HG03064 (cell line): ENCODE measurements at regions not wholly inside any gene's neighbourhood (a gene's known extent, or its start where the extent isn't known, plus 50 kb on each side); places are given as distances from the start of the nearest gene placed in this dataset.

Source experiments
- ATAC-seq: cut with Tn5 transposase; IDR thresholded peaks from one replicate; pipeline ENCODE4 v1.9.1; 2021; ENCODE audit warnings: low read depth; ENCODE audit not compliant: unreplicated experiment

DNA sequence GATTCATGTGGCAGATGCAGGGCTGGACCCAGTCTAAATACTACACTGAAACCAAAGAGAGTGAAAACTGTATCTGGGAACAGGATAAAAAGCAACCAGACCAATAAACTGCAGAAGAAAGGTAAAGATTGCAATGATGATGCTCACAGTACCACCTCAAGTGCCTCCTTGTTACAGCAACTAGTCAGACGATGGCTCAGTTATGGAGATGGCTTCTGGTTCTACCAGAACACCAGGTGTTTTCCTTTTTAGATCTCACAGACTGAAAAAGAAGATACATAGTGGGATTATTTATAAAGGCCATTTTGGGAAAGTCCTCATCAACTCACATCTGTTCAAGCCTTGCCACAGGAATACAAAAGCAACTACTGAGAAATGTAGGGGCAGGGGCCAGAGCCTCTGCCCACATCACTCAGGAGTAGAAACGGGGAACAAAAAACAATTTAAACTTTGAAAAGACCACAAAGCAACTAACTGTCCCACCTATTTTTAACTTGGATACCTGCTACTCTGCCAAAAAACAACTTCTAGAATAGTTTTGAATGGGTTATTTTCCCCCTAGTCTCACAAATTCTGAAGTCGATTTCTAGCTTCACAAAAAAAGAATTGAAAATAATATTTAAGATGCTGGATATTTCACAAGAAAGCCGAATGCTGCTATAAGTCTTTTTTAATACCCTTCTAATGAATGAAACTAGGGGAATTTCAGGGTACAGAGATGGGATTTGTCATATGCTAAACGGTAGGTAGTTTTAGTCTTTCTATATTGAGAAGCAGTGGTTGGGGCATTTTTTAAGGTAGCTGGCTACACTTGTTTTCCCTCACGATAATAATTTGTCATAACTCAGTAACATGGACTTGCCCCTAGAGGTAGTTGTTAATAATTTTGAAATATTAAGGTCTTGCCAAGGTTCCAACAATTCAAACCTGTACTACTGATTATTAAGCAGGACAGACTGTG is 197.2 kb upstream of the TMPO start:
- ATAC-seq = no peak

DNA sequence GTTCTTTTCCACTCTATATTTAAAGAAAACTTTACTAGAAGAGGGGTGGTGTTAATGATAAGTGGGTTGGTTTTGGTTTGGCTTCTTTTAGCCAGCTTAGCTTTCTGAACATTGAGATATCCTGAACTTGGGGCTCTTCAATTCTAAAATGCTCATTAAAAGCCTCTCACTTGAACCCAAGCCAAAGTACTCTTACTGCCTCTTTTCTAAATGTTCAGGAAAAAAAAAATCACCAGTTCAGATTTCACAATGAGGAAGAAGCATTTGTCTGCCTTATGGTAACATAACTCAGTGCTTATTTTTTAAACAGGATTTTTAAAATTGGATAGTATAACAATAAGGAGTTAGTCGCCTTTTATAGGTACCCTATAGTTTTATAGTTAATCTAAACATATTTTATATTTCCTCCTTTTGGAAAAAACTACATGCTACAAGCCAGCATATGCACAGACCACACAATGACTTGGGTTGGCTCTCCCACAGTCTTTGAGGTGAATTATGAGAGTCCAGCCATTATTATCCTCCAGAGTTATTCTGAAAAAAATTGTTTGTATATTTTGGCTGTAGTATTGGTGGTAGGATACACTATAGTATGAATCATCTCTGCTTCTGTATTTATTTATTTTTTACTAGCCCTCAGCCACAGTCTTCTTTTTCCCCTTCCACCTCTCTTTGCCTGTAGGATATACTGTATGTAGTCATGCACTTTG is 195.5 kb upstream of the TMPO start:
- no peak for ATAC-seq

DNA sequence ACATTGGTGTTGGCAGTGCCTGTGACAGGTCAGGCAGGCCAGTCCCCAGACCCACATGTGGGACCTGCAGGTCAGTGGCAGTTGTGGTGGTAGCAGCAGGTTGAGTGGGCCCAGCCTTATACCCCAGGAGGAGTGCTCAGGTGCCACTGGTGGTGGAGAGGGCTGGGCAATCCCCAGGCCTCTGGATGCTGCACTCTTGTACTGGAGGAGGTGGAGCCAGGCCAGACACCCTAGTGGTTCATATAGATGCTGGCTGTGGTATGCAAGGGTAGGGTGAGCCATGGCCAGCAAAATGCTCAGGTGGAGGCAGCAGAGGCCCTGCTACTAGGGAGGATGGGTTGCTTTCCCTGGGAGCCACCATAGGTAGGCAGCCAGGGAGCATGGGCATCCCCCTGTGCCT is 190.4 kb upstream of the TMPO start:
- ATAC-seq = no peak

DNA sequence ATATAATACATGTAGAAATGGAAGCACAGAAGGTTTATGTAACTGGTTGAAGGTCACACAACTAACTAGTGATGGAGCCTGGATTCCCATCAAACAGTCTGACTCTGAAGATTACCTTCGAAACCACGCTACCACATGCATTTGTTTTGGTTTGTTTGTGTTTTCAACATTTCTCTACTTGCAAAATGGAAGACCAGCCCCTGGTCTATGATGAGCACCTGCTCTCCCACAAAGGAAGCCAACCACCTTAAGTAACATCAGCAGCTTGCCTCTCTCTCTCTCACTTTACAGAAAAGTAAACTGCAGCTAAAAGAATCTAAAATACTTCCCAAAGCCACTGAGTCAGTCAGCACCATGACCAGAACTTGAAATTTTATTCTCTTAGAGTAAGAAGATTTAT is 186.9 kb upstream of the TMPO start:
- no peak for ATAC-seq

DNA sequence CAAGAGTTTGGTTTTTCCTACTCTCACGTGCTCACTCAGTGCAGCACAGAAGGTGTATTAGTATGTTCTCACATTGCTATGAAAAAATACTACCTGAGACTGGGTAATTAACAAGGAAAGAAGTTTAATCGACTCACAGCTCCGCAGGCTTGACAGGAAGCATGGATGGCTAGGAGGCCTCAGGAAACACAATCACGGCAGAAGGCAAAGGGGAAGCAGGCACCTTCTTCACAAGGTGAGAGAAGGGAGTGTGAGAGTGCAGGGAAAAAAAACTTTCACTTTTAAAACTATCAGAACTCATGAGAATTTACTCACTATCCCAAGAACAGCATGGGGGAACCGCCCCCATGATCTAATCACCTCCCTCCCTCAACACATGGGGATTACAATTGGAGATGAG is 185.8 kb upstream of the TMPO start:
- no peak for ATAC-seq

DNA sequence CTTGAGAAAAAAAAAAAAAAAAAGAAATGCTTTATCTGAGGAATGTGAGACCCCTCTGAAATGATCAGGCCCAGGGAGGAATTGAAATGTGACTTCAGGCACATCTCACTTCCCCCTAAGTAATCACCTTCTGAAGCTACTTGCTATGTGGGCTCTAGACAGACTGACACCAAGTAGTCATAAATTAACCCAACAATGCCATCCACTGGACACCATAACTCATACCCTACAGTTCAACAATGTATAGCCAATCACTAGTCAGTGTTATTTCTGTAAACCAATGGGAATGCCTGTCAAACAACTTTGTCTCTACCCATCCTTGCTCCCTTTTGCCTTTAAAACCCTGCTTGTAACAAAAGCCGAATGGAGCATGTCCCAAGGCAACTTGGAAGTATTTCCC is 182.7 kb upstream of the TMPO start:
- ATAC-seq = no peak

DNA sequence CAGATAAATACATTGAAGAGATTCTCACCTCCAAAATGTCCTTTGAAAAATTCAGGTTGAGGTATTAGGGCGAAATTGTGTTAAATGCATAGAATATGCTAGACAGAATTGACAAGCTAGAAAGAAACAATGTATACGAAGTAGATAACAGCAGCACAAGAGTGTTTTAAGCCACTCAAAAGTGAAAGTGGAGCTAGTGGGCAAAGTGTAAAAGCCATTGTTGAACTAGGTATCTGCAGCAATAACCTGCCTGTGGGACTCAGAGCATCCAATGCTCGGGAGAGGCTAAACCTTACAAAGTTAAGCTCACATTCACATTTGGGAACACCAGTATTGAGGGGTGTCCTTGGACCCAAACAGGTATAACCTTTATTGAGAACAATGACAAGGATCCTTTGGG is 180.6 kb upstream of the TMPO start:
- no peak for ATAC-seq

DNA sequence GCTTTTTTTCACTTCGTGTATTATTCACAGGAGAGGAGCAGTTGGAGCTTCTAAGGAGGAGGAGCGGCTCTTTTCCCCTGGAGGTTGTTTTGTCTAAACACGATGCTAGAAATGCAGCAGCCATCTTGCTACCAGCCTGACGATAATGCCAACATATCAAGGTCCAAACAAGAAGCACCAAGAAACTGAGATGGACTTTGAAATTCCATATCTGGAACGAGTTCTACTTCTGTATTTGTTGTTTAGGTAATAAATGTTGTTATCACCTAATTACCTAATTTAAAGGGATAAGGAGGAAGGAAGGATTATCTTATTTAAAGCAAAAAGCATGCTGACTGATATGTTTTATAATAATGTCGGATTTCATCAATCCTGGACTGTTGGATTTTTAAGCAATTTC is 174.4 kb upstream of the TMPO start:
- ATAC-seq = no peak

DNA sequence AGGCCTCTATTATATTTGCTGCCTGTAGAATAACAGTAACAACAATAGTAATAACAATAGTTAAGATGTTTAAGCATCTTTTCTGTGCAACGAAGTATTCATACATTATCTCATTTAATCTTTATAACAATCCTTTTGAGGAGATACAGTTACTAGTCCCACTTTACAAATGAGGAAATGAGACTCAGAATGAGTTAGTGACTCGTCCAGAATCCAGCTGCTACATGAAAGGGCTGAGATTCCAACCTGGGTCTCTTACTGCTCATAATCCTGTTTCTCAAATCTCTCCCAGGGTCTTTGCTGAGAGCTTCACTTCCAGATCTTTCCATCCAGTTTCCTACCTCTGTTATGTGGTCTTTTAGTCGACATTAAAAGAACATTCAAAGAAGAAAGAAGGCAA is 173.7 kb upstream of the TMPO start:
- ATAC-seq = no peak

DNA sequence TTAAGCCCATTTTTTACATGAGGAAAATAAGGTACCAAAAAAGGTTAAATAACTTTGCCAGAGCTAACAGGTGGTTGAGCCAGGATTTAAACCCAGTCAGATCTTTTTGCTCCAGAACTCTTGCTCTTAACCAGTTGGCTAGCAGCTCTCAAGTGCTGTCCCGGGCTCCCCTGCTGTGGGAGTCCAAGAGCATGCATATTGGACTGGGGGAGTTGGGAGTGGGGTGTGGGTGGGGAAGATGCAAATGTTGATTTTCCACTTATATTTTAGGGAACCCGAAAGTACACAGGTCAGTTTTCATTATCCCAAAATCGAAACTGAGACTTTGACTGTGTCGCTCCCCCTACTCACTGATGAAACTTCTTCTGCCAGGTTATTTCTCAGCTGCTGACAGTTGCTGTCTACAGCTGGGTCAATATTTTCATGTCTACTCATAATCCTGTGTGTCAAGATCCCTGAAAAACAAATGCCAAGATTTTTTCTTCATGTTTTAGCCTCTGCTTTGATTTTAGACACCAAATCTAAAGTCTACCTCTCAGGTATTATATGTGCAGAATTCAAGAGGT is 172.3 kb upstream of the TMPO start:
- no peak for ATAC-seq

DNA sequence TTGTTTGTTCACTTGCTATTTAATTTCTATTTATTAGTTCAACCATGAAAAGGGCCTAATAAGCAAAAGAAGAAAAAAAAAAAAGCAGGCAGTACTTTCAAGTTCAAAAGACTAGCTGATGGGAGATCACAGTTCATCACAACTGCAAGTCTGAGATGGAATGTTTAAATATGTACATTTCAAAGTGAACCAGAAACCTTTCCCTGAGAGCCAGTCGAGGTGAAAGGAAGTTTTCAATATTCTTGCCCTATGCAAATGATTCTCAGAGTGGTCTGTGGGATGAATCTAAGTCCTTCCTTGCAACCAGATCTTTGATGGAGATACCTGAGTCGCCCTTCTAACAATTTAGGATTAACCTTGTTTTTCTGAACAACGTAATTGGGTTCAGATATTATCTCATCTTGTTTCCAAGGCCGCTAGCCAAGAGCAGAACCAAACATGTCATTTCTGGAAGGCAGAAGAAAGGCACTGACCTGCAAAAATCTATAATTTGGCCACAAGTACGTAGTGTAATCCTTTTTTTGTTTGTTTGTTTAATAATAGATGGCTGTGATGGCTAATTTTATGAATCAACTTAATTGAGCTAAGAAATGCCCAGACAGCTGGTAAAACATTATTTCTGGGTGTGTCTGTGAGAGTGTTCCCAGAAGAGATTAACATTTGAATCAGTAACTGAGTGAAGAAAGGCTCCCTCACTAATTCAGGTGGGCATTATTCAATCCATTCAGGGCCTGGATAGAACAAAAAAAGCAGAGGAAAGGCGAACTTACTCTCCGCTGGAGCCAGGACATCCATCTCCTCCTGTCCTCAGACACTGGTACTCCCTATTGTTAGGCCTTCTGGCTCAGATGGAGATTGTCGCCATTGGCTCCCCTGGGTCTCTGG is 171.1 kb upstream of the TMPO start:
- no peak for ATAC-seq

DNA sequence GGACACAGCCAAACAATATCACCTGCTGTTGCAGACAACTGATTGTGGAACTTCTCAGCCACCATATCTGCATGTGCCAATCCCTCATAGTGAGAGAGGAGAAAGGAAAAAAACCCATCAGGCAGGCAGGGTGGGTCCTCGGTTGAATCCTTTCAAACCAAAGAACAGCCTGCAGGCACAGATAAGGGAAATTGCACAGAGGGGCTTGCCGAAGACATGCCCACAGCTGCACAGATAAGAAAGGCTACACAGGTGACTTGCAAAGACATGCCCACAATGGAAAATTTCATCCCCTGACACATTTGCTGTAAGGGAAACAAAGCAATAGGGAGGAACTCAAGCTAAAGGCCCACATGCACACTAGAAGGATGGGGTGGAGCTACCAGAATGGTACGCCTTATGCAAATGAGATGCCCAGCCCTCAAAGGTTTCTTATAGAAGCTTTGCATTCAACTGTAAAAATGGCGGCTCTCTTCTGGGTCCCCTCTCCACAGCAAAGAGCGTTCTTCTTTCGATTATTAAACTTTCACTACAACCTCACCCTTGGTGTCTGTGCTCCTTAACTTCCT is 170.0 kb upstream of the TMPO start:
- ATAC-seq = no peak

DNA sequence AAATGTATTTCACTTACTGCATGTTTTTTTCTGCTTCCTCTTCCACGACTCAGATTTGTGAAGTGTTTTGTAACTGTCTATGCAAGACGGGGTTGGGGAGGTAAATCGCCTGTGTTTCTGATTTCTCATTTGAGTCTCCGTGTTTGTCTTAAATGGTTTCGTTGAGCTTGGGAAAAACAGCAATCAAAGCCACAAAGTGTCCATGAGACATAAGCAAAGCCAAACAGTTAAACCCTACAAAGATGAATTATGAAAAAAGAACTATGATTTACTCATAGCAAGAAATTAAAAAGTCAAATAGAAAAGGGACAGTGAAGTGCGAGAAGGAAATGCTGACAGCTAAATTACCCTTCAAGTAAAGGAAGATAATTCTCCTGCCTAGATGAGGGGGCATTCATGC is 164.3 kb upstream of the TMPO start:
- ATAC-seq = no peak

DNA sequence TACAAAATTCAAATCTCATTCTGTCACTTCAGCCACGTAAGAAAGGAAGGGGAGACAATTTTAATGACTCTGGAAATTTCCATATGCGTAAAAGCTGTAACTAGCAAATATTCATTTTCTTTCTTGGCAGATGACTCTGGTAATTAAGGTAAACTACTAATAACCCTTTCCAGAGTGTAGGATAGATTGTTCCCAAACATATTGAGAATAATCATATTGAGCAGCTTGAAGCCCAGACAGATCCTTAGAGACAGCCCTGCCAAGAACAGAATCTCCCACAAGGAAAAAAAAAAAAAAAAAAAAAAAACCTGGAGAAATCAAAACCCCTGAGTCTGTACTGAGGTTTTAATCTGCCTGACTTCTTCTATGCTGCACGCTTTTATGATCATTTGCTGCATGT is 163.6 kb upstream of the TMPO start:
- ATAC-seq = no peak

DNA sequence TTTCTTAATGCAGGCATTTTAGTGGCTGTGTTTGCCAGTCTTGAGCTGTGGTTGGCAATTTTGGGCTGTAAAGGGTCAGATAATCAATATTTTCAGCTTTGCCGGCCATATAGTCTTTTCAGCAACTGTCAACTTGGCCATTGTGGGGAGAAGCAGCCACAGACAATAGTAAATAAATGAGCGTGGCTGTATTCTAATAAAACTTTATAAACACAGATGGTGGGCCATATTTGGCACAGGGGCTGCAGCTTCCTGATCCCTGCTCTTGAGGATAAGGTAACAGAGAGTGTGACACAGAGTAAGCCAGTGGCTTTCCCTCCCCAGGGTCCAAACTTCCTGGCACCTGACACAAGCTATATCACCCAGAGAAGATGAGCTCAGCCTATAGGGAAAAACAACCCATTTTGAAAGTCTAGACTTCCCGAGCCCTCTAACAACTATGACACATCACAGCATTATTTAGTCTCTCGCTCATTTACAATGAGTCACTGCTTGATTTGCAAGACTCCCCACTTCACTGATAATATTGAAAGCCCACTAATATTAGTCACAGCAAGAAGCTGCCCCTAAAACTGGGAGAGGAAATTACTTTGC is 163.1 kb upstream of the TMPO start:
- ATAC-seq = no peak

DNA sequence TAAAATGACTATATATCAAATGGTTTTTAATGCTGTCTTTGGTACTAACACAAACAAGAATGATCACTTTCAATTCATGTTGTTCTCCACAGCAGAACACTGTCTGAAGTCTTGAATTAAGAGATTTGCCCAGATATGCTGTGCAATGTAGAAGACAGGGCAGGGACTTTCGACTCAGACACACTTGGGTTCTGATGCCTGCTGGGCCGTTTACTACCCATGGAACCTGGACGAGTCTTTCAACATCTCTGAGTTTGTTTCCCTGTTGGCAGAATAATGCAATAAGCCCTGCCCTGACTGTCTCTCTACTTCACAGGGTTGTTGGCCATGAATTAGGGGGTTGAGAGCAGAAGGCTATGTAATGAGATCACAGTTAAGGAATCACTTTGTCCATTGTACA is 162.6 kb upstream of the TMPO start:
- no peak for ATAC-seq

DNA sequence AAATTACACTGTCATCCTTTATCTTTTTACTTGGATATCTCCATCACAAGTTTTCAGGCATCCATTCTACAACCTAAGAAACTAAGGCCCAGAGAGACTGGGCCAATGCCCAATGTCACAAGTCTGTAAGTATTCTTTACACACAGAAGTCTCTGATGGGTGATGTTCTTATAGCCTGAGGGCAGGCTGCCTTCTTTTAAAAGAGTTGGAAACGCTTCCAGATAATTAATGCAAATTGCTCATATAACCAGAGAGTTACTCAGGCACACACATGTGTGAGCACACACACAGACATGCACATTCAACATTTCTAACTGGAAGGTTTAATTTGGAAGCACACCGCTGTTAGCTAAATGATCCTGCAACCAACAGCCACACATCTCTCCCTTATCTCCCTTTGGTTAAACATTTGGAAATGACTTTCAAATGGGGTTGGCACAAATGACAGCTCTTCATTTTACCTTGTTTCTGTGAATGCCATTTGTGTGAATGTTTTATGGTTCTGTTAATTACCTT is 160.8 kb upstream of the TMPO start:
- no peak for ATAC-seq

DNA sequence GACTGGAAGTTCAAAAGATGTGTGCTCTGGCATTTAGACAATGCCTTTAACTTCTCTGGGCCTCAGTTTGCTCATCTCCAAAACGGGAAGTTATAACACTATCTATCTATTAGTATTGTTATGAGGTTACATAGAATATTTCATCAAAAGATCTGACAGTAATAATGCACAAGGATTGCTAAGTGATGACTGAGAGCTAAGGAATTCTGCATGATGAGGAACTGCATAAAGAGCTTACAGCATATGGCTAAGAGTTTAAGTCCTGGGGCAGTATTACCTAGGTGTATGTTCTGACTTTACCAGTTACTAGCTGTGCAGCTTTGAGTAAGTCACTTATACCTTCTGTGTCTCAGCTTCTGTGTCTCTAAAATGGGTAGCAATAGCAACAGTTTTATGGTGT is 160.1 kb upstream of the TMPO start:
- no peak for ATAC-seq

DNA sequence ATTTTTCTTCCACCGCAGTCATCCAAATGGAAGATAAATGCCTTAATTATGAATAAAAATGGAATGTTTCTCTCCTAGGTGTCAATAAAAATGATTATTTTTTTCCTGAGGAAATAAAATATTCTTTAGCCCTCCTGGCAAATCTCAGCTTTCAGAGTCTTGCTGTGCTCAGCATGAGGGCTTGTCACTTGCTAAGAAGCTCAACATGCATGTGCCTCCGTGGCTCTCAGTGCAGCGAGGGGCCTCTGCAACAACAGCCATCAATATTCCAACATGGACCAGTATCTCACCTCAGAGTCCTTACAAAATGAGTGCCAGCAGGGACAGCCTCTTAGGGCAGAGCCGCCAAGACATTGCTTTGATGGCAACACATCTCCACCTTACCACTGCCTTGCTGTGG is 159.5 kb upstream of the TMPO start:
- no peak for ATAC-seq

DNA sequence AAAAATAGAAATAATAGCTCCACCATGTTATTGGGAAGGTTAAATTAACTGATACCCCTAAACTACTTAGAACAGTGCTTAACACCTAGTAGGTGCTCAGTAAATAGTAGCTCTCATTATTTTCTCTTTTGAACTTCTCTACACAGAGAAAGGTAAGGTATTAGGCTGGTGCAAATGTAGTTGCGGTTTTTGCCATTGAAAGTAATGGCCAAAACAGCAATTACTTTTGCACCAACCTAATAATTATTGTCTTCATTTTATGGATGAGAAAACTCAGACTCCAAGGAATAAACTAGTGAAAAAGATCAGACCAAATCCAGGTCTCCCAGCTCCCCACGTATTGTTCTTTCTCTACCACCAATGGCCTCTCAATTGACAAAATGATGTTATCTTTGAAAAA is 157.2 kb upstream of the TMPO start:
- no peak for ATAC-seq
